Activated T-cell treated with anti-CD3 and anti-CD28 coated beads for 48 hours (primary cell): ENCODE measurements at regions not wholly inside any gene's neighbourhood (a gene's known extent, or its start where the extent isn't known, plus 50 kb on each side); places are given as distances from the start of the nearest gene placed in this dataset.
"Not testable (repeated sequence)": the region's sequence is repeated elsewhere in the genome, so short reads cannot be mapped to it uniquely, and the experiment has no call there.

ENCODE experiments used
- DNase-seq: peaks from one replicate; pipeline ENCODE4 v3.0.0-alpha.2; 2020; ENCODE audit warnings: low read depth

GRCh38 chr4:3926969-3927755, 161.0 kb downstream of the ADRA2C start:
- not testable (repeated sequence) for DNase-seq

GRCh38 chr4:3929431-3929830, 163.2 kb downstream of the ADRA2C start:
- not testable (repeated sequence) for DNase-seq

GRCh38 chr4:3932734-3933133, 166.5 kb downstream of the ADRA2C start:
- DNase-seq: not testable (repeated sequence)

- DNase-seq: not testable (repeated sequence)
These were observed 169.2 kb downstream of the ADRA2C start for GRCh38 chr4:3935406-3935805.

- DNase-seq: no peak
These were observed 170.0 kb downstream of the ADRA2C start for GRCh38 chr4:3936184-3936583.

- not testable (repeated sequence) for DNase-seq
These were observed 171.8 kb downstream of the ADRA2C start for GRCh38 chr4:3937849-3938562.

- DNase-seq: not testable (repeated sequence)
These were observed 172.5 kb downstream of the ADRA2C start for GRCh38 chr4:3938676-3939075.

GRCh38 chr4:3939954-3940591, 173.9 kb downstream of the ADRA2C start:
- not testable (repeated sequence) for DNase-seq

GRCh38 chr4:3941735-3942522, 175.7 kb downstream of the ADRA2C start:
- DNase-seq: not testable (repeated sequence)

GRCh38 chr4:3942569-3942971, 176.4 kb downstream of the ADRA2C start:
- DNase-seq: peak; percentile 12

GRCh38 chr4:3943051-3943450, 176.9 kb downstream of the ADRA2C start:
- not testable (repeated sequence) for DNase-seq

GRCh38 chr4:3945511-3946290, 179.5 kb downstream of the ADRA2C start:
- no peak for DNase-seq

GRCh38 chr4:3946553-3946952, 180.4 kb downstream of the ADRA2C start:
- DNase-seq: not testable (repeated sequence)

- not testable (repeated sequence) for DNase-seq
These were observed 181.6 kb downstream of the ADRA2C start for GRCh38 chr4:3947761-3948160.

GRCh38 chr4:3948210-3948609, 182.0 kb downstream of the ADRA2C start:
- DNase-seq: not testable (repeated sequence)

GRCh38 chr4:3949916-3950315, 183.7 kb downstream of the ADRA2C start:
- not testable (repeated sequence) for DNase-seq

- DNase-seq: not testable (repeated sequence)
These were observed 186.4 kb downstream of the ADRA2C start for GRCh38 chr4:3952443-3953139.

- DNase-seq: not testable (repeated sequence)
These were observed 186.9 kb downstream of the ADRA2C start for GRCh38 chr4:3953140-3953489.

GRCh38 chr4:3954540-3955320, 188.5 kb downstream of the ADRA2C start:
- DNase-seq: peak; percentile 67
